ENCODE measurements at regions not wholly inside any gene's neighbourhood (a gene's known extent, or its start where the extent isn't known, plus 50 kb on each side); places are given as distances from the start of the nearest gene placed in this dataset.

- Histone ChIP-seq H3K4me2 (ENCODE audit: insufficient read depth, insufficient read length, low read length) (no peak overlapping the region), H3K23me2 (ENCODE audit: insufficient read length, low read depth, low read length, poor library complexity, severe bottlenecking) (no peaks in the 10 kb centered on the region), H3K9me3 (ENCODE audit: control insufficient read depth, low read depth, low read length) (no peaks in the 10 kb centered on the region), H4K5ac (ENCODE audit: insufficient read length, low read depth, low read length) (no peak overlapping the region), H4K8ac (replicated peaks; ENCODE audit: insufficient read length, low read depth, low read length) (no peak overlapping the region), H3K27me3 (ENCODE audit: insufficient read depth, low read length) (no peaks in the 10 kb centered on the region), H4K20me1 (ENCODE audit: control insufficient read depth, insufficient read depth, insufficient read length) (no peaks in the 10 kb centered on the region), H3K79me2 (ENCODE audit: insufficient read depth, low read length) (no peaks in the 10 kb centered on the region), H3K9ac (ENCODE audit: extremely low read depth, insufficient read length, low read length) (no peak overlapping the region), H2AFZ (ENCODE audit: low read length) (no peak overlapping the region), H3K4ac (ENCODE audit: low read depth, low read length) (no peak overlapping the region), H3K23ac (ENCODE audit: insufficient read length, low read depth, low read length) (no peak overlapping the region), H3K27ac (ENCODE audit: insufficient read length, low read depth, low read length) (no peak overlapping the region), H3K56ac (ENCODE audit: insufficient read length, low read depth, low read length) (no peak overlapping the region), H3K79me1 (ENCODE audit: insufficient read depth, low read depth, low read length, poor library complexity, severe bottlenecking) (no peaks in the 10 kb centered on the region), H2BK12ac (ENCODE audit: insufficient read length, low read depth, low read length) (no peak overlapping the region), H2AK5ac (ENCODE audit: insufficient read length, low read length) (no peak overlapping the region), H3K4me1 (ENCODE audit: insufficient read depth, low read length) (no peaks in the 10 kb centered on the region), H2BK15ac (ENCODE audit: low read depth, low read length) (no peak overlapping the region), H2BK5ac (ENCODE audit: insufficient read length, low read length) (no peak overlapping the region), H2BK120ac (ENCODE audit: low read depth, low read length, poor library complexity, severe bottlenecking) (no peak overlapping the region), H3K14ac (ENCODE audit: insufficient read depth, low read length) (no peak overlapping the region), H4K91ac (ENCODE audit: insufficient read length, low read depth, low read length) (no peak overlapping the region), H2BK20ac (ENCODE audit: low read depth, low read length, poor library complexity, severe bottlenecking) (no peak overlapping the region), H3K18ac (ENCODE audit: insufficient read length, low read depth, low read length) (no peak overlapping the region), H3T11ph (ENCODE audit: low read length) (no peak overlapping the region)
- H3K4me3 Mint-ChIP-seq = no peak overlapping the region
- no peaks in the 10 kb centered on the region for H3K36me3 Mint-ChIP-seq (ENCODE audit: insufficient read depth in 1 of 3, low read depth in 3 of 3)
- H3K27me3 Mint-ChIP-seq (ENCODE audit: low read depth) = no peaks in the 10 kb centered on the region
- H3K27ac Mint-ChIP-seq = no peak overlapping the region
- WGBS (ENCODE audit: extremely low coverage, insufficient read length, low lambda C conversion rate) = no CpG with 5 or more reads among the region's 2 CpGs
- DNase-seq = no peak
- H3K4me1 Mint-ChIP-seq = peaks cover 2 to 6% of the 10 kb centered on the region in 2 experiments; a peak in 2 of 4 replicates
- no peaks in the 10 kb centered on the region; a peak in 2 of 5 replicates for H3K9me3 Mint-ChIP-seq
- no peak for TF ChIP-seq CTCF (conservative IDR thresholded peaks at IDR 0.05)
Observed at GRCh38 chr9:82563094-82563493, 499.8 kb downstream of the RASEF start.
